ENCODE measurements at regions not wholly inside any gene's neighbourhood (a gene's known extent, or its start where the extent isn't known, plus 50 kb on each side); places are given as distances from the start of the nearest gene placed in this dataset.
A peak's percentile ranks its signal among the peaks of the same experiment; 100 is the strongest.
"Not testable (repeated sequence)": the region's sequence is repeated elsewhere in the genome, so short reads cannot be mapped to it uniquely, and the experiment has no call there.

DNA sequence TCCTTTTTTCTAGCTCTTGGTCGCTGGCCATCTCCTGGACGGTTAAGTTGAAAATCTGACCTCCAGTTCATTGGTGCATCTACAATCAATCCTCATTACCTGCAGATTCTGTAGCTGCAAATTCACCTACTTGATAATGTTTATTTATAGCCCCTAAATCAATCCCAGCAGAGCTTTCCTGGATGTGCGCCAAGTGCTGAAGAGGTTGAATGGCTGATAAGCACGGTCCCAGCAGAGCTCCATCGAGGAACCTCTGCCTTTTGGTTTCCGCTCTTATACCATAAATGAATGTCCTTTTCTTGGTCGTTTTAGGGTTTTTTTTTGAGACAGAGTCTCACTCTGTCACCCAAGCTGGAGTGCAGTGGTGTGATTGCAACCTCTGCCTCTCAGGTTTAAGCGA is 99.8 kb upstream of the ALDH3B2 start:
- H3K9me3 ChIP-seq (ENCODE audit: insufficient read depth in 2 of 2, low read depth in 1 of 2, low read length in 1 of 2); H3K27ac ChIP-seq (ENCODE audit: low read depth, low read length); H2BK15ac ChIP-seq (ENCODE audit: low read length); FAIRE-seq; H4K5ac ChIP-seq (ENCODE audit: insufficient read length, low read depth, low read length); H4K20me1 ChIP-seq (replicated peaks in 1 of 2; ENCODE audit: control insufficient read depth in 1 of 2, insufficient read depth in 2 of 2, low read length in 2 of 2); H3K4ac ChIP-seq (replicated peaks; ENCODE audit: insufficient read length, low read depth, low read length); H3K4me1 ChIP-seq (replicated peaks in 1 of 4; ENCODE audit: control insufficient read depth in 3 of 4, insufficient read depth in 4 of 4, low read length in 3 of 4); CTCF ChIA-PET (ENCODE audit: partially characterized antibody); H3K9ac ChIP-seq (replicated peaks in 1 of 4; ENCODE audit: extremely low read depth in 1 of 4, low read depth in 3 of 4, low read length in 3 of 4); DNase-seq (ENCODE audit: low read depth in 1 of 2, low spot score in 2 of 2); H2BK120ac ChIP-seq (replicated peaks; ENCODE audit: low read depth, low read length); H3K14ac ChIP-seq (ENCODE audit: insufficient read length); H3K4me3 ChIP-seq (ENCODE audit: extremely low read depth in 1 of 4, insufficient read depth in 2 of 4, low read depth in 3 of 4, low read length in 4 of 4); H4K91ac ChIP-seq (replicated peaks; ENCODE audit: insufficient read length, low read length); H2AFZ ChIP-seq (ENCODE audit: low read length); H3K18ac ChIP-seq (ENCODE audit: extremely low read depth, low read length); H3K27me3 ChIP-seq (replicated peaks in 1 of 4; ENCODE audit: control insufficient read depth in 3 of 4, extremely low read depth in 1 of 4, insufficient read depth in 3 of 4, low read length in 3 of 4); POLR2A ChIA-PET (ENCODE audit: partially characterized antibody); H4K8ac ChIP-seq (ENCODE audit: extremely low read depth, insufficient read depth, low read length); H3K56ac ChIP-seq (replicated peaks; ENCODE audit: insufficient read length, low read depth, low read length); H2AK5ac ChIP-seq (ENCODE audit: low read depth, low read length); H3K23ac ChIP-seq (ENCODE audit: insufficient read length); H3K4me2 ChIP-seq (ENCODE audit: insufficient read depth in 1 of 2, low read depth in 2 of 2, low read length in 2 of 2); H2BK5ac ChIP-seq (ENCODE audit: low read depth, low read length); H3K36me3 ChIP-seq (ENCODE audit: control insufficient read depth in 2 of 4, insufficient read depth in 4 of 4, low read length in 3 of 4); H3K23me2 ChIP-seq (ENCODE audit: low read depth, low read length); H3K79me2 ChIP-seq (ENCODE audit: control insufficient read depth in 1 of 2, insufficient read depth in 2 of 2, low read length in 2 of 2); H3K79me1 ChIP-seq (ENCODE audit: low read depth, low read length); H2BK12ac ChIP-seq (ENCODE audit: low read depth, low read length); H2BK20ac ChIP-seq (ENCODE audit: low read length): not testable (repeated sequence)
- 73% methylated on average over 8 of the region's 8 CpGs; no CpG with 5 or more reads in 1 of the 2 experiments for WGBS, 2 experiments (ENCODE audit: extremely low coverage in 1 of 2, insufficient coverage in 1 of 2, insufficient read length in 1 of 2, insufficient replicate concordance in 2 of 2, low coverage in 1 of 2, low lambda C conversion rate in 2 of 2, missing lambda C conversion rate in 1 of 2)

- not testable (repeated sequence) for H4K5ac ChIP-seq (ENCODE audit: insufficient read length, low read depth, low read length); H3K9me3 ChIP-seq (ENCODE audit: insufficient read depth in 2 of 2, low read depth in 1 of 2, low read length in 1 of 2); FAIRE-seq
These were observed 93.7 kb upstream of the ALDH3B2 start for GRCh38 chr11:67768001-67768730.

More at GRCh38 chr11:67768001-67768730, 93.7 kb upstream of the ALDH3B2 start:
- H3K79me2 ChIP-seq (ENCODE audit: control insufficient read depth in 1 of 2, insufficient read depth in 2 of 2, low read length in 2 of 2); H3K36me3 ChIP-seq (ENCODE audit: control insufficient read depth in 2 of 4, insufficient read depth in 4 of 4, low read length in 3 of 4); H3K23ac ChIP-seq (ENCODE audit: insufficient read length); H3K18ac ChIP-seq (ENCODE audit: extremely low read depth, low read length); H2BK15ac ChIP-seq (ENCODE audit: low read length); DNase-seq (ENCODE audit: low read depth in 1 of 2, low spot score in 2 of 2); H3K14ac ChIP-seq (ENCODE audit: insufficient read length); H3K4me1 ChIP-seq (replicated peaks in 1 of 4; ENCODE audit: control insufficient read depth in 3 of 4, insufficient read depth in 4 of 4, low read length in 3 of 4); H4K20me1 ChIP-seq (replicated peaks in 1 of 2; ENCODE audit: control insufficient read depth in 1 of 2, insufficient read depth in 2 of 2, low read length in 2 of 2); H3K4me2 ChIP-seq (ENCODE audit: insufficient read depth in 1 of 2, low read depth in 2 of 2, low read length in 2 of 2); H2BK20ac ChIP-seq (ENCODE audit: low read length); H2AFZ ChIP-seq (ENCODE audit: low read length); POLR2A ChIA-PET (ENCODE audit: partially characterized antibody); H4K91ac ChIP-seq (replicated peaks; ENCODE audit: insufficient read length, low read length); H3K27ac ChIP-seq (ENCODE audit: low read depth, low read length); H3K4me3 ChIP-seq (ENCODE audit: extremely low read depth in 1 of 4, insufficient read depth in 2 of 4, low read depth in 3 of 4, low read length in 4 of 4); H3K79me1 ChIP-seq (ENCODE audit: low read depth, low read length); H2BK12ac ChIP-seq (ENCODE audit: low read depth, low read length); H2BK120ac ChIP-seq (replicated peaks; ENCODE audit: low read depth, low read length); H3K27me3 ChIP-seq (replicated peaks in 1 of 4; ENCODE audit: control insufficient read depth in 3 of 4, extremely low read depth in 1 of 4, insufficient read depth in 3 of 4, low read length in 3 of 4); H3K23me2 ChIP-seq (ENCODE audit: low read depth, low read length); H3K9ac ChIP-seq (replicated peaks in 1 of 4; ENCODE audit: extremely low read depth in 1 of 4, low read depth in 3 of 4, low read length in 3 of 4); H4K8ac ChIP-seq (ENCODE audit: extremely low read depth, insufficient read depth, low read length); H3K4ac ChIP-seq (replicated peaks; ENCODE audit: insufficient read length, low read depth, low read length); H3K56ac ChIP-seq (replicated peaks; ENCODE audit: insufficient read length, low read depth, low read length); H2BK5ac ChIP-seq (ENCODE audit: low read depth, low read length): not testable (repeated sequence)
- WGBS, 2 experiments (ENCODE audit: extremely low coverage in 1 of 2, insufficient coverage in 1 of 2, insufficient read length in 1 of 2, insufficient replicate concordance in 2 of 2, low coverage in 1 of 2, low lambda C conversion rate in 2 of 2, missing lambda C conversion rate in 1 of 2): 86% methylated on average over 11 of the region's 11 CpGs; no CpG with 5 or more reads in 1 of the 2 experiments
- CTCF ChIA-PET (ENCODE audit: partially characterized antibody): interaction anchor here (0.6 to 1.9 kb wide), 3 partner anchors 107 to 160 kb away, joined by 3 to 4 read pairs (median 3); no protein-coding TSS in a partner anchor
- 0 out of 2 replicates have a peak overlapping the region, but pooled peaks have one; percentile 39 for H2AK5ac ChIP-seq (ENCODE audit: low read depth, low read length)

Data from H1 (cell line).